H1 (cell line): ENCODE measurements at regions not wholly inside any gene's neighbourhood (a gene's known extent, or its start where the extent isn't known, plus 50 kb on each side); places are given as distances from the start of the nearest gene placed in this dataset.

ENCODE experiments used
- ATF2 ChIP-seq: IDR thresholded peaks from 2 replicates; pipeline ENCODE4 v1.6.1; 2012; ENCODE audit warnings: low read length, inconsistent platforms
- CHD2 ChIP-seq: IDR thresholded peaks from 2 replicates; pipeline ENCODE4 v1.6.1; 2012; ENCODE audit warnings: low read length, improper control_type of control experiment
- EGR1 ChIP-seq: IDR thresholded peaks from 2 replicates; pipeline ENCODE4 v1.6.1; 2011; ENCODE audit warnings: low read depth, low read length, borderline replicate concordance
- GABPA ChIP-seq: IDR thresholded peaks from 2 replicates; pipeline ENCODE4 v1.6.1; 2011; ENCODE audit warnings: mild to moderate bottlenecking, low read length, moderate library complexity, borderline replicate concordance; ENCODE audit not compliant: insufficient read depth
- JUN ChIP-seq: IDR thresholded peaks from 2 replicates; pipeline ENCODE4 v1.6.1; 2011; ENCODE audit warnings: low read depth, mild to moderate bottlenecking, improper control_type of control experiment, low read length
- POLR2A ChIP-seq, 2 experiments: IDR thresholded peaks; 1 replicate in 1 of 2; 2 replicates in 1 of 2; pipeline ENCODE4 v1.6.1; 2011; ENCODE audit warnings: low read depth in 2 of 2, low read length in 2 of 2, mild to moderate bottlenecking in 2 of 2; ENCODE audit errors: control extremely low read depth in 1 of 2
- SAP30 ChIP-seq: fragments of 300-600 bp; sonication (generic); IDR thresholded peaks from 2 replicates; pipeline ENCODE4 v1.7.1; 2012; ENCODE audit warnings: low read length, moderate library complexity, mild to moderate bottlenecking, inconsistent platforms; ENCODE audit not compliant: insufficient read depth, insufficient replicate concordance

GRCh38 chr13:34465423-34465922 is 476.6 kb upstream of the NBEA start (continued):
- no peak for TF ChIP-seq ATF2
- no peak for TF ChIP-seq SAP30
- TF ChIP-seq JUN = no peak
- TF ChIP-seq CHD2 = no peak
- no peak for TF ChIP-seq POLR2A (IDR thresholded peaks at IDR 0.05; ENCODE audit: control extremely low read depth in 1 of 2, low read depth in 2 of 2, low read length in 2 of 2)
- TF ChIP-seq EGR1 = no peak
- TF ChIP-seq GABPA = no peak
